Esophagus squamous epithelium (tissue), 5 donors: ENCODE measurements at regions not wholly inside any gene's neighbourhood (a gene's known extent, or its start where the extent isn't known, plus 50 kb on each side); places are given as distances from the start of the nearest gene placed in this dataset.

ENCODE experiments used
- DNase-seq: peaks from one replicate; lab custom pipeline; 2025; lab: John Stamatoyannopoulos, UW
- H3K27ac ChIP-seq, 4 donors: fragments of 200-600 bp; sonication (generic); one replicate each; pipeline ENCODE4 v1.5.1; 2016 to 2019; ENCODE audit warnings: mild to moderate bottlenecking in 1 of 4
- H3K27me3 ChIP-seq, 4 donors: fragments of 200-600 bp; sonication (generic); 1 replicate in 3 of 4; 2 replicates in 1 of 4; pipeline versions ENCODE4 v1.5.1 to v1.6.0; 2017 to 2021; ENCODE audit warnings: antibody characterized with exemption in 1 of 4
- H3K36me3 ChIP-seq, 3 donors: fragments of 200-600 bp; sonication (generic); one replicate each; pipeline ENCODE4 v1.5.1; 2016 to 2019
- H3K4me1 ChIP-seq, 3 donors: fragments of 200-600 bp; sonication (generic); one replicate each; pipeline ENCODE4 v1.5.1; 2017 to 2019
- H3K4me3 ChIP-seq, 4 donors: fragments of 200-600 bp; sonication (generic); 1 replicate in 3 of 4; 2 replicates in 1 of 4; pipeline ENCODE4 v1.5.1; 2016 to 2019; ENCODE audit warnings: mild to moderate bottlenecking in 2 of 4, moderate library complexity in 1 of 4
- H3K9me3 ChIP-seq, 3 donors: fragments of 200-600 bp; sonication (generic); one replicate each; pipeline ENCODE4 v1.5.1; 2016 to 2019
- POLR2A ChIP-seq, 4 donors: fragments of 450-650 bp; IDR thresholded peaks; one replicate each; pipeline ENCODE4 v1.6.1; 2017; ENCODE audit warnings: antibody characterized with exemption in 4 of 4, mild to moderate bottlenecking in 4 of 4, moderate library complexity in 3 of 4
- WGBS, 2 donors: methylation state at CpG; one replicate each; pipeline ENCODE4 v1.1.5; 2018; 5-methylcytosine and 5-hydroxymethylcytosine counted together
- intact Hi-C: fragments of 100-400 bp; cut with DNase I; formaldehyde crosslinking; loops from one replicate; pipeline ENCODE4 v1.15.0; 2022
- TF ChIP-seq, protein P1 (sequence below), 6 experiments: fragments of 450-650 bp in 4 of 6; fragments of 200-600 bp in 2 of 6; sonication (generic) in 2 of 6; IDR thresholded peaks; one replicate each; pipeline ENCODE4 v1.5.1; 2016 to 2019; ENCODE audit warnings: antibody characterized with exemption in 6 of 6, mild to moderate bottlenecking in 4 of 6, moderate library complexity in 4 of 6
- donor health status: DM: yes; HTN: yes; CAD: no.

DNA sequence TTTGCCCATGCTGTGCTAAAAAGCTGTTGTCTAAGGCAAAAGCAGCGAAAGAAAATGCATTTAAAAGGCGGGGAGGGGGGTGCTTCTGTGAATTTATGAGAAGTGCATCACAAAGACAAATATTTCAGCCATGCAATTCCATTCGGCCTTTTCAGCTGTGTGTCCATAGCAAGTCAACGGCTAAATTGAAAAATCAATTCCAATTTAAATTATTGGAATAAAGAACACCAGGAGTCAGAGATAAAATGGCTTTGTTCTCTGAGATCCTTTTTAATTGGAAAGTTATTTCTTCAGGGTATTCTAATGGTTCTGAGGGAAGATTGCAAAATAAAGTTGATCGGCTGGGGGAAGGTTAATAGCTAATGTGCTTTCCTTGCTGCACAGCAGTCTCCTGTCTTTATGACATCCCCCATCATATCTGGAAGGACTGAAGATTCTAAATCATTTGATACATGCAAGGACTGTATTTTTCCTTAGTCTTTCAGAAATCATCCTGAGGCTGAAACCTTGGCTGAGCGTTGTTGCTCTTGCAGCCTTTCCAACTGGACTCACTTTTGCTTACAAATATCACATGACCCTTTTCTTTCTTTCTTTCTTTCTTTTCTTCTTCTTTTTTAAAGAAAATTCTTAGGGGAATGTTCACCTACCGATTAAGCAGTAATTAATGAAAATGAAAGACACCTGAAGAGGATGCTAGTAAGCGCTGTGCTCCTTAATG is 647.1 kb downstream of the DACH1 start:
- intact Hi-C loops: no loop called here
- WGBS, 2 donors: 75% methylated on average over 8 of the region's 8 CpGs
- TF ChIP-seq, protein P1, sequence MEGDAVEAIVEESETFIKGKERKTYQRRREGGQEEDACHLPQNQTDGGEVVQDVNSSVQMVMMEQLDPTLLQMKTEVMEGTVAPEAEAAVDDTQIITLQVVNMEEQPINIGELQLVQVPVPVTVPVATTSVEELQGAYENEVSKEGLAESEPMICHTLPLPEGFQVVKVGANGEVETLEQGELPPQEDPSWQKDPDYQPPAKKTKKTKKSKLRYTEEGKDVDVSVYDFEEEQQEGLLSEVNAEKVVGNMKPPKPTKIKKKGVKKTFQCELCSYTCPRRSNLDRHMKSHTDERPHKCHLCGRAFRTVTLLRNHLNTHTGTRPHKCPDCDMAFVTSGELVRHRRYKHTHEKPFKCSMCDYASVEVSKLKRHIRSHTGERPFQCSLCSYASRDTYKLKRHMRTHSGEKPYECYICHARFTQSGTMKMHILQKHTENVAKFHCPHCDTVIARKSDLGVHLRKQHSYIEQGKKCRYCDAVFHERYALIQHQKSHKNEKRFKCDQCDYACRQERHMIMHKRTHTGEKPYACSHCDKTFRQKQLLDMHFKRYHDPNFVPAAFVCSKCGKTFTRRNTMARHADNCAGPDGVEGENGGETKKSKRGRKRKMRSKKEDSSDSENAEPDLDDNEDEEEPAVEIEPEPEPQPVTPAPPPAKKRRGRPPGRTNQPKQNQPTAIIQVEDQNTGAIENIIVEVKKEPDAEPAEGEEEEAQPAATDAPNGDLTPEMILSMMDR (IDR thresholded peaks at IDR 0.05): no peak
- TF ChIP-seq POLR2A (IDR thresholded peaks at IDR 0.05): no peak
- no peak for DNase-seq
- Histone ChIP-seq H3K4me1 (no peaks in the 10 kb centered on the region), H3K36me3 (no peaks in the 10 kb centered on the region), H3K4me3 (no peak overlapping the region), H3K27me3 (no peaks in the 10 kb centered on the region), H3K9me3 (no peaks in the 10 kb centered on the region), H3K27ac (no peak overlapping the region)

DNA sequence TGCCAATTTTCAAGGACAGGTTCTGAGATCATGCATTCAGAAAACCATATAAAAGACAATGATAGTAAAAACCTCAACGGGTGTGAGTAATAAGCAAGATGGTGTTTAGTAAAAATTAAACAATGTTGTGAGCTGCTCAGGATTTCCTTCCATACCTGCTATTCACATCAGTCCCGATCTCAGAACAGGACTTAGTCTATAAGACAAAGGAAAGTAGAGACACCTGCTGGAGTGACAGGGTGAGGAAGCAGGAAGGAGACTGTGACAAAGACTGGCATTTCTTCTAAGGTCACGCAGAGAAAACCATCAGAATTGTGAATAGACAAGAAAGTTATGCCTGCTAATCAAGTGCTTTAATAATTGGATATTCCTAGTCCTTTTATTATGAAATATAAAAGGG is 648.0 kb downstream of the DACH1 start:
- intact Hi-C loops: no loop called here
- Histone ChIP-seq H3K4me1 (no peaks in the 10 kb centered on the region), H3K27ac (no peak overlapping the region), H3K36me3 (no peaks in the 10 kb centered on the region), H3K4me3 (no peak overlapping the region), H3K9me3 (no peaks in the 10 kb centered on the region), H3K27me3 (no peaks in the 10 kb centered on the region)
- no peak for DNase-seq
- TF ChIP-seq, protein P1 (IDR thresholded peaks at IDR 0.05): peak in 1 of 6 experiments; percentile 7
- TF ChIP-seq POLR2A (IDR thresholded peaks at IDR 0.05): no peak
- 27 to 55% methylated on average over 3 of the region's 3 CpGs for WGBS, 2 donors

DNA sequence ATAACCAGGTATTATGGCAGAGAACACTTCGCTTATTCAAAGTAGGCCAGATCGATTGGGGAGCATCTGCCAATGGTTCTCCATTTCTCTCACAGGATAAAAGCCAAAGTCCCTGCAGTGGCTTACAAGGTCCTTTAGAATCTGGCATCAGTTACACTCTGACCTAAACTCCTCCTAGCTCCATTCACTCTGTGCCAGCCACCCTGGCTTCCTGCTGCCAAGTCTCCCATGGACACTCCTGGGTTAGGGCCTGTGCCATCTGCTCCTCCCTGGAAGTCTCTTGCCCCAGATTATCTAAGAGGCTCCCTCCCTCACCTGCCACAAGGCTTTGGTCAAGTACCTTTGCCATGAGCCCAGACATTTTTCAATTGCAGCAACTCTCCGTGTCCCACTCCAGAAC is 649.2 kb downstream of the DACH1 start:
- 78 to 89% methylated on average over 3 of the region's 3 CpGs for WGBS, 2 donors
- no peaks in the 10 kb centered on the region for H3K9me3 ChIP-seq
- H3K27ac ChIP-seq: no peak overlapping the region
- no peaks in the 10 kb centered on the region for H3K4me1 ChIP-seq
- no peak for TF ChIP-seq POLR2A (IDR thresholded peaks at IDR 0.05)
- TF ChIP-seq, protein P1 (IDR thresholded peaks at IDR 0.05): no peak
- no peaks in the 10 kb centered on the region for H3K27me3 ChIP-seq
- no peak for DNase-seq
- H3K4me3 ChIP-seq: no peak overlapping the region
- no peaks in the 10 kb centered on the region for H3K36me3 ChIP-seq
- intact Hi-C loops: no loop called here

DNA sequence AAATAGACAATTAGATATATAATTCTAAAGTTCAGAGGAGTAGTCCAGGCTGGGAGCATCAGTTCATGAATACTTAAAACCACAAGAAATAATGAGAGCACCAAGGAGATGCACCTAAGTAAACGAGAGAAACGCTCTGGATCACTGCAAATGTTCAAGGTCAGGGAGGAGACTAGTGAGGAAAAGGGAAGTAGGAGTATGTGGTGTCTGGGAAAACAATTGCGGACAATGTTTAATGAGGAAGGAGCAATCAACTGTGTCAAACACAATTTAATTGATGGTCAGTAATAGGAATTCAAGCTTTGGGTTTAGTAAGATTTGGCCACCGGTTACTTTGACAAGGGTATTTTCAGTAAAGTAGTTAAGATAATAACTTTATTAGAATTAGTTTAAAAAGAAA is 652.2 kb downstream of the DACH1 start:
- Histone ChIP-seq H3K9me3 (no peaks in the 10 kb centered on the region), H3K36me3 (no peaks in the 10 kb centered on the region), H3K27me3 (no peaks in the 10 kb centered on the region), H3K4me1 (no peaks in the 10 kb centered on the region), H3K4me3 (no peak overlapping the region), H3K27ac (no peak overlapping the region)
- WGBS, 2 donors: 64 to 76% methylated on average over 4 of the region's 4 CpGs
- TF ChIP-seq, protein P1 (IDR thresholded peaks at IDR 0.05): no peak
- no peak for TF ChIP-seq POLR2A (IDR thresholded peaks at IDR 0.05)
- intact Hi-C loops: no loop called here
- no peak for DNase-seq

DNA sequence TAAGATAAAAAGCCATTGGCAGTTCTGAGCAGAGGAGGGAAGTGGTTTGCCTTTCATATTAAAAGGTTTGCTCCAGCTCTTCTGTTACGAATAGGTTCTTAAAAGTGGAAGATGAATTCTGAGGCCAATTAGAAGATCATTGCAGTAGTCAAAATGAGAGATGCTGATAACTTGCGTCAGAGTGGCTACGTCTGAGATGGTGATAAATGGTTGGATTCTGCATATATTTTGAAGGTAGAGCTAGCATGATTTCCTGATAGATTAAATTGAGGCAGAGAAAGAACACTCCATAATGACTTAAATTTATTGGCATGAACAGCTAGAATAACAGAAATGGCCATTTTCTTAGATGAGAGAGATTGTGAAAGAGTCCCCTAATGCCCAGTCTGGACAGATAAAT is 652.6 kb downstream of the DACH1 start:
- intact Hi-C loops: no loop called here
- Histone ChIP-seq H3K4me1 (no peaks in the 10 kb centered on the region), H3K27ac (no peak overlapping the region), H3K27me3 (no peaks in the 10 kb centered on the region), H3K36me3 (no peaks in the 10 kb centered on the region), H3K4me3 (no peak overlapping the region), H3K9me3 (no peaks in the 10 kb centered on the region)
- 89% methylated on average over 3 of the region's 3 CpGs for WGBS, 2 donors
- no peak for DNase-seq
- TF ChIP-seq, protein P1 (IDR thresholded peaks at IDR 0.05): no peak
- no peak for TF ChIP-seq POLR2A (IDR thresholded peaks at IDR 0.05)
